LoVo (cell line): ENCODE measurements at regions not wholly inside any gene's neighbourhood (a gene's known extent, or its start where the extent isn't known, plus 50 kb on each side); places are given as distances from the start of the nearest gene placed in this dataset.
A peak's percentile ranks its signal among the peaks of the same experiment; 100 is the strongest.
"Not testable (repeated sequence)": the region's sequence is repeated elsewhere in the genome, so short reads cannot be mapped to it uniquely, and the experiment has no call there.

ENCODE experiments used
- DNase-seq: peaks from one replicate; pipeline ENCODE4 v3.0.0-alpha.2; 2016; ENCODE audit warnings: low spot score

DNA sequence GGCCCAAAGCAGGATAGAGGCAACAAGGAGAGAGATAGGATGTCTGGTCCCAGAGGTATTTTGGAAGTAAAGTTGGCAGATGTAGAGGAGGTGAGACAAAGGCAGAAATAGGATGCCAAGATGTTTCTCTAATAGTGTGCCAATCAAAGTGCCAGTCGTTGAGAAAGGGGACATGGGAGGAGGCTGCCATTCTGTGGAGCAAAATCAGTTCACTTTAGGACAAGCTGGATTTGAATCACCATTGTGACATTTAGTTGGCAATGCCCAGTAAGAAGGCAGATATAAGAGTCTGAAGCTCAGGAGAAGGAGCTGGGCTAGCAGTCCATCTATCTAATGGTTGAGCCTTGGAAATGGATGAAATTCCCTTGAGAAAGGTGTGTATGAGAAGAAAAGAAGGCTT lies 53.8 kb downstream of the ADRB2 start:
- no peak for DNase-seq

DNA sequence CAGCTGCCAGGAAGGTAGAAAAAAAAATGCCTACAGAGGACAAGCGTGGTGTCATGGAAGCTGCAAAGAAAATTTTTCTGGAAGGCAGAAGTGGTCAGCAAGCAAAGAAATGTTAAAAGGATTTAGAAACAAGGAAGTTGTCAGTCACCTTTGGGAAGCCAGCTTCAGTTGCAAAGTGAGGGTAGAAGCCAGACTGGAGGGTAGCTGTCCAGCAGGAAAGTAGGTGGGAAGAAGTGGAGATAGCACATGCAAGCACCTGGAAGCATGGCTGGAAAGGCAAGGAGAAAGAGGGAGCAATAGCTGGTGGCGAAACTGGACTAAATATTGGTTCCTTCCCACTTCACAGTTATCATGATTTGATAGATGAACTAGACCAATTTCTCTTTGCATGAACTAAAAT lies 54.3 kb downstream of the ADRB2 start:
- no peak for DNase-seq

DNA sequence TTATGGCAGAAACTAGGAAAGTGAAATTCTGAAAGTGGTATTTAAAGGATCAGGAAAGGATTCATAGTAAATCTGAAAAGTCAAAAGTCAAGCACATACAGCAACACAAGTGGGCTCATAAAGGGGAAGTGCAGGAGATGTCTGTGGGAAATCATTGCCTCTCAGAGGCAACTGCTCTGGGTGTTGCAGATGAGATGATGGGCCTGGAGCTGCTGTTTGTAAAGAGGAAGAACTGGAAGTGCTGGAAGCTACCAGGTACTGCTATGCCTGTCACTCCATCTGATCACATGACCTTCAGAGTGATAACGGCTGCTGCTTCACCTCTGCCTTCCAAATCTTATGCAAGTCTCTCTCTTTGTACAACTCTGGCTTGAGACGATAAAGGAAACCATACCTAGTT lies 55.9 kb downstream of the ADRB2 start:
- DNase-seq, result no peak

DNA sequence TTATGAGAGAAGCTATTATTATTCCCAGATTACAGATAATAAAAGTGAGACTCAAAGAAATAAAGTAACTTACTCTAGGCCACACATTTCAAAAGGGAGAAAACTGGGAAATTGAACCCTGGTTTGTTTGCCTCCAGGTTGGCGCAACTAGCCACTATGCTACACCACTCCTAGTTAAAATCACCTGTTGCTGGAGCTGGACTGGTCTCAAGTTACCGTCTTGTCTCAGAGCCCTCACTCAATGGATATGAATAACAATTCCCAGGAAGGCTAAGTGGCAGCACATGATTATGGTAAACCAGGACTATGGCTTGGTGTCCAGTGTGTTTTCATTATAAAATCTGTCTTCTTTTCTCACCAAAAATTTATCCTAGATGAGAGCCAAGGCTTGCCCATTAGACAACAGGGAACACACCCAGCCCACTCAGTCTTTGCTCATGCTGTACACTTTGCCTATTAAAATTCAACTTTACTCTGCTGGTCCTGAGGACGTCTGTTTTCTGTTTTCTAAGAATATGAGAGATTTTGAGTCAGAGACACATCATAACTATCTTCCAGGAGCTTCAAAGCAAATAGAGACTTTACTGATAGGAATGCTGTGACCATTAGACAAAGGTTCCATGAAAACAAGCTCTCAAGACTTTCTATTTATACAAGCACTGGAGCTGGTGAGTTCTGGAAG lies 58.1 kb downstream of the ADRB2 start:
- no peak for DNase-seq

DNA sequence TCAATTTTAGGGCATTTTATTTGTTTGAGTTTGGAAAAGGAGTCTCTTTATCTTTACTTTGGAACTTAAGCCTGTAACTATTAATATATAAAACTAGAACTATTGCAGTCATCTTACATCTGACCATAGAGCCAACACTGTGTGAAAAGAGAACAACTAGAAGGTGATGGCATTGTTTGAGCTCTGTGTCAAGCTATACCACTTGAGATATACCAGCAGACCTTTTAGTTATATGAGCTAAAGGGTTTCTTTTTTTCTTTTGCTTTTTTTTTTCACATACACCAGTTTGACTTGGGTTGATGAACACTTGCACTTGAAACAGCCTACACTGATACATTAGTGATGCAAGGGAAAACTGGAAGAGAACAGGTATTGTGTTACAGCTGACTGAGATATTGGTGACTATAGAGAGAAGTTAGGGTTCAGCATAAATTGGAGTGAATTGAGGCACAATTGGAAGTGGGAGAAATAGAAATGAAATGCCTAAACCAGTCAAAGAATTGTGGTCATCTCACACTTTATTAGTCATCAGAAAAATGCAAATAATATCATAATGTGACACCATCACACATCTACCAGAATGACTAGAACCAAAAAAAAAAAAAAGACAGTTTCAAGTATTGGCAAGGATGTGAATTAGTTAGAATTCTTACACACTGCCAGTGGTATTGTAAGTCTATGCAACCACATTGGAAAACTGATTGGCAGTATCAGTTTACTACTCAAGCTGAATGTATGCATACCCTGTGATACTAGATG lies 60.9 kb downstream of the ADRB2 start:
- no peak for DNase-seq

DNA sequence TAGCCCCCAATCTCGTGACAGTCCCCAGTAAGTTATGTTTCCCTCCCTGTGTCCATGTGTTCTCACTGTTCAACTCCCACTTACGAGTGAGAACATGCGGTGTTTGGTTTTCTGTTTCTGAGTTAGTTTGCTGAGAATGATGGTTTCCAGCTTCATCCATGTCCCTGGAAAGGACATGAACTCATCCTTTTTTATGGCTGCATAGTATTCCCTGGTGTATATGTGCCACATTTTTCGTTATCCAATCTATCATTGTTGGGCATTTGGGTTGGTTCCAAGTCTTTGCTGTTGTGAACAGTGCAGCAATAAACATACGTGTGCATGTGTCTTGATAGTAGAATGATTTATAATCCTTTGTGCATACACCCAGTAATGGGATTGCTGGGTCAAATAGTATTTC lies 63.5 kb downstream of the ADRB2 start:
- not testable (repeated sequence) for DNase-seq

DNA sequence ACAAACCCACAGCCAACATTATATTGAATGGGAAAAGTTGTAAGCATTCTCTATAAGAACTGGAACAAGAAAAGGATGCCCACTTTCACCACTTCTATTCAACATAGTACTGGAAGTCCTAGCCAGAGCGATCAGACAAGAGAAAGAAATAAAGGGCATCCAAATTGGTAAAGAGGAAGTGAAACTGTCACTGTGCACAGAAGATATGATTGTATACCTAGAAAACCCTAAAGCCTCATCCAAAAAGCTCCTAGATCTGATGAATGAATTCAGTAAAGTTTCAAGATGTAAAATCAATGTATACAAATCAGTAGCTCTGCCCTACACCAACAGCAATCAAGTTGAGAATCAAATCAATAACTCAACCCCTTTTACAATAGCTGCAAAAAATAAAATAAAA lies 69.0 kb downstream of the ADRB2 start:
- DNase-seq, result not testable (repeated sequence)

DNA sequence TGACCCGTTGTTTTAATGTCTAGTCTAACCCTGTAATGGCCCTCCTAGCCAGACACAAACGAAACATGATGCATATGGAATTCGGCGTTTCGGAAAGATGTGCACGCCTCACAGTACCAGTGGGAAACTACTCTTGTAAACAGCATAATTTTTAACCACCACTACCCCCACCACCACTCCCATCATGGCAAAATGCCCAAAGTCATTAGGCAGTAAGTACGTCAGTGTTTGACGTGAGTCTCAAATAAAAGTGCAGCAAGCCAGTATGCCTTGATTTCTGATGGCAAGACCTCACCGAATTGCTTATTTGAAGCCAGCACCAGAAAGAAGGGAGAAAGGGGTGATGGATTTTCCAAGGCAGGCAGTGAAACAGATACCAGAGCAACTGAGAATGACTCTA lies 71.4 kb downstream of the ADRB2 start:
- no peak for DNase-seq

DNA sequence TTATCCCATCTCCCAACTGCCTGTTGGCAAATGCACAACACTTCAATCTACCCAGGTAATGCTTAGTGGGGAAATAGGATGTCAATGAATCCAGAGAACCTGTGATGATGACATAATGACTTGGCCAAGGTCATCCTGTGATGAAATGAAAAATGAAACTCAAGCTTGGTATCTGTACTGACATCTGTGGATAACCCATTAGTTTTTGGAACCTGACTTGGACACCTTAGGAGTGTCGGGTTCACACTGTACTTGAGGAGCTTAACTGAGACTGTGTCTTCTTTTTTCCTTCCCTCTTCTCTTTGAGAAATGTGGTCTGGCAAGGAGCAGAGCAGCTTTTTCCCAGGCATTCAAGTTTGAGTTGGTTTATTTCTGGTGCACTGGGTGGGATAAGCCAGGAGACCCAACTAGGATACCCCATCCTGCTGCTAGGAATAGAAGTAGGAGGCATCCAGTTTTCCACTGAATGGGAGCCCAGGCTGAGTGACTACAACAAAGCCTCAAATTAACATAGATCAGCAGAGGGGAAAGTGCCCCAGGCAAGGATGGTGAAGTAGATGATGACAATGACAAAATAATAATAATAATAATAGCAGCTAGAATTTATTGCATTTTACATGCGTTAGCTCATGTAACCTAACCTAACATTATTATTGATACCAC lies 72.1 kb downstream of the ADRB2 start:
- no peak for DNase-seq

DNA sequence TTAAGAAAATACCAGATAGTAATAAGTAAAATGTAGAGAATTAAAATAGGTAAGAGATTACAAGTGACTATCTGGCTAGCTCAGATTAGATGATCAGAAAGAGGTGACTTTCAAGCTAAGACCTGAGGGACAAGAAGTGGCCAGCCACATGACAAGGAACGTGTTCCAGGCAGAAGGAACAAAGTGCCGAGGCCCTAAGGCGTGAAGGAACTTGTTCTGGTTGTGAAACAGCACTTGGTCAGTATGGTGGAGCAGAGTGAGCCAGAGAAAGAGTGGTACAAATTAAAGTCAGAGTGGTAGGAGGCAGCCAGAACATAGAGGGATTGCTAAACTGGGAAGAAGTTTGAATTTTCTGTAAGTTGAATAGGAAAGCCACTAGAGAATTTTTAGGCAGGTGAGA lies 73.6 kb downstream of the ADRB2 start:
- DNase-seq, result no peak

DNA sequence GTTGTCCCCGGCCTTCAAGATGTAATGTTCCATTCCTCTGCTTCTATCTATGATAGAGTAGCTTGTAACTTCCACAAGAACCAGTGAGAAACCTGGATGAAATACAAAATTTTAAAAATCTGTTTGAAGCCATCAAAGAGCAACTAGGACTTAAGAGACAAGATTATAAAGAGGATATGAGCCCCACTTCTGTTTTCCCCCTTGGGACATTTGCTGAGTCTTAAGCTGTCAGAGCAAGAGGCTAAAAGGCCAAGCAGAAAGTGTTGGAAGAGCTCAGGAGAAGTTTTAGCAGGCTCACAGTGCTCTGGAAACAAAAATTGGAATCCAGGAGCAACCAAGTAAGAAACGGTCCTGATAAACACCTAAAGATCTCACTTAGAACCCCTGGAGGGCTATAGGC lies 76.1 kb downstream of the ADRB2 start:
- no peak for DNase-seq

DNA sequence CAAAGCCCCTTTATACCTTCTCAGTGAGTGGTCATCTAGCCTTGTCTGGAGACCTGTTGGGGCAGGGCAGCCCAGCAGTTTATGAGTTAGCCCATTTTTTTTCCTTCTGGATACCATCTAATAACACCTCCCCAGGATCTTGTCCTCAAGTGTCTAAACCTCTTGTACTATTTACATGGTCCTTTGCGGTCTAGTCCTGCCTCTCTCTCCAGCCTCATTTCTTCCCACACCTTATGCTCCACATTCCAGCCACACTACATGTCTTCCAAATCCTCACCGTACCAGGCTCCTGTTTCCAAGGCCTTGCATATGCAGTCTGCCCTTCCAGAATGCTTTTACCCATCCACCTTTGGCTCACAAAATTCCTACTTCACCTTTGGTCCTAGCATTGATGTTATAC lies 77.2 kb downstream of the ADRB2 start:
- DNase-seq, result no peak

DNA sequence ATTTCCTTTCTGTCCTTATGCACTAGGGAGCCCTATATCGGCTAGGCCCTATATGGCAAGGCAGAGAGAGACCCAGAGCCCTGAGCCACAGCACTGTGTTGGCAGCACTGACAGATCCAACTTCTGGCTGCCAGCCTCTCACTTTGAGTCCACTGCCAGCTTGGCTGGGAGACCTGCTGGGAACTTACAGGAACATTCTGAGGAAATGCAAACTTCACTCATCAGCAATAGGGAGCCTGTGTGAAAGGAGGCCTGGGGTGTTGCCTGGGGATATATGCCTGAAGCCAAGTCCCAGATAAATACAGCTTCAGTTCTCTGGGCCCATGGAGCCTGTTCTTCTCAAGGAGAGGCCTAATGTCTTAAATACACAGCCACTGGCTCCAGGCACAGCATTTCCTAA lies 78.0 kb downstream of the ADRB2 start:
- no peak for DNase-seq

DNA sequence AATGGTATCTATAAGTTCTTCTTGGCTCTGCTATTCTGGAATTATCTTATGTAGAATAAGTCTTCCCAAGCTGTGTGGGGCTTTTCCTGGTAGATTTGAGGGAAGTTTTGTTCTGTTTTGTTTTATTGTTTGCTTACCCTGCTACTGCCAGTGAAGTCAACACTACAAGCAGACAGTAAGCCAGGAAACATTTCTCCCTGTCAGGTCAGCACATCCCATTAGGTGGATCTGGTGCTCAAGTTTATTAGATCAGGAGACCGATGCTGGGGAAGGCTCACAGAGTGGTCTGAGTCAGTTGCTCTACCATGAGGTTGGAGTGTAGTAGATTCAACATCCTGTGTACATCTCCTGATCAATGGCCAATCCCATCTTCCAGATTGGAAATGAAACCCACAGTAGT lies 79.1 kb downstream of the ADRB2 start:
- no peak for DNase-seq

DNA sequence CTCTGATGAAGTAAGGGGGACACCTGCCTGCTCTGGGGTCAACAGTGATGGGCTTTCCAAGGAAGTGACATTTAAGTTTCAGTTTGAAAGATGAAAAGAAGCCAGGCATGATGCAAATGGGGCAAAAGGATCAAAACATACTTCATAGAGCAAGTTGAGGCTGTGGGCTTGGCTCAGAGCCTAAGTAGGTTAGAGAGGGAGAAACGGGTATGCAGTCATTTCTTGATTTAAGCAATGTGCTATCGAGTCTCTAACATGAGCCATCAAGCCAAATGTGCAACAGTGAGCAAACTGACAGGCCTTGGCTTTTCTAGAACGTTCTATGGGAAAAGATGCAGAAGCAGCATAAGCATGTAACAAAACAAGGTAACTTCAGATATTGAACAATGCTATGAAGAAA lies 80.6 kb downstream of the ADRB2 start:
- no peak for DNase-seq

DNA sequence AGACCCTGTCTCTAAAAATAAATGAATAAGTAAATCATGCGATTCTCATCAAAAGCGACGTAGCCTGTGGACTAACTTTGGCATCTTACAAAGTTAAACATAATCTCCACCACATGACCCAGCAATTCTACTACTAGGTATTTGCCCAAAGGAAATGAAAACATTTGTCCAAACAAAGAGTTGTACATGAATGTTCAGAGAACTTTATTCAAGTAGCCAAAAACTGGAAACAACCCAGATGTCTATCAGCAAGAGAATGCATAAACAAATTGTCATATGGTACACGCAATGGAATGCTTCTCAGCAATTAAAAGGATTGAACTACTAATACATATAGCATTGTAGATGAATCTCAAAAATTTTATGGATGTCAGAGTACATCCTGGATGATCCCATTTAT lies 82.6 kb downstream of the ADRB2 start:
- DNase-seq, result no peak

DNA sequence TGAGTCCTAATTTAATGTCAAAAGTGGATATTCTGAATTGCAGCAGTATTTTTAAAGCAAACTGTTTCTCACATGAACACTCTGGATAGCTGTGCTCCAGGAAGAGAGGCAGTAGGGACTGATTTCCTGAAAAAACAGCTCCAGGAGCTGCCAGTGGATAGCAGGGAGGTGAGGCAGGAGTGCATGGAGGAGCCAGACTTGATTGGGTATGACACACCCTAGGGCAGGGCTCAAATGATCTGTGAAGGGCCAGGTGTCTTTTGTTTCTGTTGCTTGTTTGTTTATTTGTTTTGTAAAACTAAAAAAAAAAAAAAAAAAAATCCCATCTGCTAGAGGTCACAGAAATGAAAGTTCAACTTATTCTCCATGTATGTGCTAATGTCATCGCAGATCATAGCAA lies 83.4 kb downstream of the ADRB2 start:
- DNase-seq, result peak; percentile 76

DNA sequence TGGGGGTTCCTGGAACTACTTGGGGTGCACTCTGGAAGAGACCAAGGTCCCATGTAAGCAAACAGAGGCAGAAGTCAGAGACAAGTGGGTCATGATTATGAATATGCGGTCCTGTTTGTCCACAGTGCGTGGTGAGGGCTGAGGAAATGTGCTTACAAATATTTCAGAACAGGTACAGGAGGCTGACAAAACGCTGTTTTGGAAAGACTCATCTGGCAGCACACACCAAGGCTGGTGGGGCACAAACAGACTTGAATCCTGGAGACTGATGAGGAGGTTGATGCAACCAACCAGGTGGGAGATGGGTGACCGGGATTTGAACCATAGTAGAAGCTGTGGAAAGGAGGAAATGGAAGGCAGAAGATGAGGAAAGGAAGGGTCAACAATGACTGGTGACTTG lies 83.8 kb downstream of the ADRB2 start:
- no peak for DNase-seq

DNA sequence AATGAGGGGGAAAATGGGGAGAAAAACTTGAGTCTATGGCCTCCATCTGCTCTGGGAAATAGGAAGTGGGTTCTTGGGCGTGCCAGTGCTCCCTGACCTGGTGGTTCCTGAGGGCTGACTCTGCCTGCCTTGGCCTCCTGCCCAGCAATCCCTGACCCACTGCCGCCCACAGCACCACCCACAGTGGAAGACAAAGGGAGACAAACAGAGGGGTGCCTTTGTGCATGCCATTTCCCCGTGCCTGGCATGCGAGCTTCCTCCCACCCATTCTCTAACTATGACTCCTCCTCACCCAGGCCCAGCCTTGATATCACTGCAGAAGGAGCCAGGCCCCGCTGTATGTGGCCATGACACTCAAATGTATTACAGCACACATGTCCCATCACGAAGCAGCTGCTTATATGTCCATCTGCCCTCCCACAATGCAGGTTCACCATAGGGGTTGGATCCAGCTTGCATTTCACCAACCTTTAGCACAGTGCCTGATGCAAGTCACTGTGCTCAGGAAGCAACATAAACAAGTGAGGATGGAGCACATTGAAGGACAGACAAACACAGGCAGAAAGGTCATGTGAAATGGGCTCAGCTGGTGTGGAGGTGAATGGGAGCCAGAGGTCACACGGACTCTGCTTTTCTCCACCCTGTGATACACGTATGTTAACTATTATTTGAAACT lies 84.4 kb downstream of the ADRB2 start:
- DNase-seq, result peak; percentile 90

DNA sequence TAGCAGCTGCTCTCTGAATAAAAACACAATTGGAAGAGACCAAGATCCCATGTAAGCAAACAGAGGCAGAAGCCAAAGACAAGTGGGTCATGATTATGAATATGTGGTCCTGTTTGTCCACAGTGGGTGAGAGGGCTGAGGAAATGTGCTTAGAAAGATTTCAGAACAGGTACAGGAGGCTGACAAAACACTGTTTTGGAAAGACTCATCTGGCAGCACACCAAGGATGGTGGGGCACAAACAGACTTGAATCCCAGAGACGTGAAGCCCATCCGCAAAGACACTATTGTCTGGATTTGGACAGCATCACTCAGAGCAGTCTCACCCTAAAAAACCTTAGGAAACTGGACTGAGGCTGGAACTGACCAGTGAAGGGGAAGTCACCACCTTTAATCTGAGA lies 85.0 kb downstream of the ADRB2 start:
- no peak for DNase-seq

DNA sequence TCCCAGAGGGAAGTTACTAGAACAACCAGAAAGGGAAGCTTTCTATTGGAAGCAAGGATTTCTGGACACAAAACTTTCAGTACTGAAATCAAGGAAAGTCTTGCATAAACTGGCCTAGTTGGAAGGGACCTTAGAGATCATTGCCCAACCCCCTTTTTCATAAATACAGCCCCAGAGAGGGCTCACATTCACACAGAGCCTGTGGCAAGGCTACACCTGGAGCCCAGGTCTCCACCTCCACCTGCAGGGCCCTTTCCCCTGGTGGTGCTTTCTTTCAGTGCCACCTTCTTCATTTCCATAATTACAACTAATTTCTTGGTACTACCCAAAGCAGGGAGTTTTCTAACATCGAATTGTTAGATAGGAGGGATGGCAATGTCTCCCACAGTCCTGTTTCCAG lies 85.7 kb downstream of the ADRB2 start:
- DNase-seq, result no peak

DNA sequence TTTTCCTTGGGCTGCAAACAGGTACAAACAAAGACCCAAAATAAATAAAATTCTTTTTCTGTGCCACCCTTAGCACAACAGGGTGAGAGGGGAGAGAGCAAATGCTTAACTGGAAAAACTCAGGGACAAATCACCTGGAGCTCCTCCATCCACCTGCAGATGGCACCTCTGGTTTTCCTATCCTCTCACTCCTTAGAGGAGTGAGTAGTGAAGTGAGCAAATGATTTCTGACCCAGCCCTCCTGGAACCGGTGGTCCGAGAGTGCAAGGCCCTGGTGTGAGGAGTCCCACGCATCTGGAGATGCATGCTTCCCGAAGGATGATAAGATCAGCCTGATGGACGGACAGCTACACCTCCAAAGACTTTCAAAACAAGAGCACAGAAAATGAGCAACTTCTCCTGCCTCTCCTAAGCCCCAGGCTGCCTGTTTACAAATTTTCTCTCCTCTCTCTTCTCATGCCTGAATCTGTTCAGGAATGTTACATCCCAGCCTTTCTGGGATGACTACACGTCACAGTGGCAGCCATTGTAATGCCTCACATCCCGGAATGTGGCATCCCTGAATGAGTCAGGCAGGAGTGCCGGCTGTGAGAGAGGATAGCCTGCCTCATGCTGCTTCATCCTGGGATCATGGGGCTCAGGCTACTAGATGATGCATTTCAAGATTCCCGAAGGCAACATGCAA lies 86.4 kb downstream of the ADRB2 start:
- DNase-seq, result peak; percentile 71
